Heart left ventricle (tissue), 13 donors: ENCODE measurements at regions not wholly inside any gene's neighbourhood (a gene's known extent, or its start where the extent isn't known, plus 50 kb on each side); places are given as distances from the start of the nearest gene placed in this dataset.

Experiments
- CTCF ChIP-seq, 12 donors: fragments of 200-600 bp; sonication (generic) in 4 of 12; IDR thresholded peaks; one replicate each; pipeline versions ENCODE4 v1.5.0 to v1.8.0; 2018 to 2022; ENCODE audit warnings: antibody characterized with exemption in 12 of 12, mild to moderate bottlenecking in 5 of 12
- POLR2A ChIP-seq, 2 donors: fragments of 450-650 bp; IDR thresholded peaks; one replicate each; pipeline ENCODE4 v1.6.1; 2017; ENCODE audit warnings: antibody characterized with exemption in 2 of 2, mild to moderate bottlenecking in 2 of 2, moderate library complexity in 2 of 2
- donor health status: ischemic (EF 13 %, LVEDD 7.1; RV severe dilation, severe dysfunction).
- donor health status: DM: no; HTN: yes; CAD: no.
- donor health status: DM: no; HTN: no; CAD: no.
- donor health status: ischemic (EF 25% LVEDD 6.9; RV normal size, moderate dysfunction).
- donor health status: ischemic (EF 25% LVEDD 5.7; RV mildly dilated, moderate dysfunction).
- donor health status: ischemic (EF 35%, LVEDD 5.7; RV mildly dilated, moderate dysfunction).
- donor health status: nonischemic (EF 11% LVEDD 7.7; RV severe dilation, severe dysfunction).
- donor health status: DM: yes; HTN: yes; CAD: no.
- donor health status: PGD.
- donor health status: ischemic (EF 29% LVEDD 5.4; RV normal size, mild dysfunction).
- donor health status: nonischemic (EF 23%, LVEDD 6.1; RV moderate dilation, normal function).

- TF ChIP-seq CTCF (IDR thresholded peaks at IDR 0.05): no peak
- no peak for TF ChIP-seq POLR2A (IDR thresholded peaks at IDR 0.05)
These were observed 166.7 kb downstream of the LACC1 start for GRCh38 chr13:44046428-44046827.
